ENCODE measurements at regions not wholly inside any gene's neighbourhood (a gene's known extent, or its start where the extent isn't known, plus 50 kb on each side); places are given as distances from the start of the nearest gene placed in this dataset.

DNA sequence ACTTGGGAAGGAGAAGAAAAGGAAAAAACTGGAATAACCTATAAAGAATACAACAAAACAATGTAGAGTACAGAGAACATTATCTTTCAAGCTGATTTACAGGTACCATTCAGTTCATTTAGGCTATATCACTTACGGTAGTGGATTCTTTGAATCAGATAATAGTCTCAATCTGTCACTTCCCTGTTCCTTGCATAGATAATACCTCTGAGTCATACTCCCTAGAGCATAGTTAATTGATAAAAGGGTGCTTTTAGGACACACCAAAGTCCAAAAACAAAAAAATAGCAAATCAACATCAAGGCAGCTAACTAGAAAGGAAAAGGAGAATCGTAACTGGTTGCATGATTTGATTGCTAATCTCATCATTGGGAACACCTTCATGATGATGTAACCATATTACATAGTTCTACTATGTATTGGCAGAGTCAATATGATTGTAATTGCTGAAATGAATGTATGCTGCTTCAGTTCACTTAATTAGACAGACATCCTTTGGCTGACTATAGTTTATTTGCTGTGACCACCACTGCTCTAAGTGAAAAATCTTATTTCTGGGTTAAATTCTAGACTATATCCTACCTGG is 844.4 kb downstream of the GATA3 start:
- TF ChIP-seq, protein P1, sequence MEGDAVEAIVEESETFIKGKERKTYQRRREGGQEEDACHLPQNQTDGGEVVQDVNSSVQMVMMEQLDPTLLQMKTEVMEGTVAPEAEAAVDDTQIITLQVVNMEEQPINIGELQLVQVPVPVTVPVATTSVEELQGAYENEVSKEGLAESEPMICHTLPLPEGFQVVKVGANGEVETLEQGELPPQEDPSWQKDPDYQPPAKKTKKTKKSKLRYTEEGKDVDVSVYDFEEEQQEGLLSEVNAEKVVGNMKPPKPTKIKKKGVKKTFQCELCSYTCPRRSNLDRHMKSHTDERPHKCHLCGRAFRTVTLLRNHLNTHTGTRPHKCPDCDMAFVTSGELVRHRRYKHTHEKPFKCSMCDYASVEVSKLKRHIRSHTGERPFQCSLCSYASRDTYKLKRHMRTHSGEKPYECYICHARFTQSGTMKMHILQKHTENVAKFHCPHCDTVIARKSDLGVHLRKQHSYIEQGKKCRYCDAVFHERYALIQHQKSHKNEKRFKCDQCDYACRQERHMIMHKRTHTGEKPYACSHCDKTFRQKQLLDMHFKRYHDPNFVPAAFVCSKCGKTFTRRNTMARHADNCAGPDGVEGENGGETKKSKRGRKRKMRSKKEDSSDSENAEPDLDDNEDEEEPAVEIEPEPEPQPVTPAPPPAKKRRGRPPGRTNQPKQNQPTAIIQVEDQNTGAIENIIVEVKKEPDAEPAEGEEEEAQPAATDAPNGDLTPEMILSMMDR (IDR thresholded peaks at IDR 0.05; ENCODE audit: insufficient read depth, low read length, poor library complexity, severe bottlenecking), result no peak
- no peak for TF ChIP-seq EZH2phosphoT487 (conservative IDR thresholded peaks at IDR 0.05; ENCODE audit: low read length)
